ENCODE measurements at regions not wholly inside any gene's neighbourhood (a gene's known extent, or its start where the extent isn't known, plus 50 kb on each side); places are given as distances from the start of the nearest gene placed in this dataset.

- no peaks in the 10 kb centered on the region for H3K9me2 ChIP-seq (ENCODE audit: insufficient read depth)
- no peaks in the 10 kb centered on the region for H3K4me1 ChIP-seq (ENCODE audit: insufficient read depth)
- no peaks in the 10 kb centered on the region for H3K79me2 ChIP-seq (ENCODE audit: insufficient read depth)
- no peak overlapping the region for H3K9ac ChIP-seq
- no peak for DNase-seq
- H3F3A ChIP-seq (ENCODE audit: insufficient read depth), result no peaks in the 10 kb centered on the region
- no peak overlapping the region for H3K27ac ChIP-seq
- no peak overlapping the region for H2AFZ ChIP-seq
- 73 to 78% methylated on average over 1 of the region's 1 CpG for WGBS, 2 experiments (ENCODE audit: low coverage in 1 of 2, low lambda C conversion rate in 2 of 2, missing lambda C conversion rate in 2 of 2)
- no peak overlapping the region for H3K4me3 ChIP-seq
- no peaks in the 10 kb centered on the region for H3K36me3 ChIP-seq (ENCODE audit: low read depth)
- no peak overlapping the region for H3K4me2 ChIP-seq (ENCODE audit: unreplicated experiment)
- no peaks in the 10 kb centered on the region for H3K9me3 ChIP-seq (ENCODE audit: low read depth)
- TF ChIP-seq EZH2phosphoT487 (IDR thresholded peaks at IDR 0.05; ENCODE audit: insufficient read depth, low read depth) (no peak), EZH2 (IDR thresholded peaks at IDR 0.05; ENCODE audit: insufficient read depth, poor library complexity, severe bottlenecking) (no peak)
- H4K20me1 ChIP-seq (ENCODE audit: insufficient read depth), result no peaks in the 10 kb centered on the region
- in situ Hi-C loops (cut with MboI), result no loop called here
- H3K27me3 ChIP-seq (replicated peaks; ENCODE audit: insufficient read depth), result no peaks in the 10 kb centered on the region
Observed at GRCh38 chr5:60131504-60131903, 238.0 kb upstream of the PDE4D start.

- Histone ChIP-seq H3K27ac (no peak overlapping the region), H3F3A (ENCODE audit: insufficient read depth) (no peaks in the 10 kb centered on the region), H3K4me3 (no peak overlapping the region), H4K20me1 (ENCODE audit: insufficient read depth) (no peaks in the 10 kb centered on the region), H3K9me2 (ENCODE audit: insufficient read depth) (no peaks in the 10 kb centered on the region), H3K4me1 (ENCODE audit: insufficient read depth) (no peaks in the 10 kb centered on the region), H3K9ac (no peak overlapping the region), H3K4me2 (ENCODE audit: unreplicated experiment) (no peak overlapping the region), H3K27me3 (replicated peaks; ENCODE audit: insufficient read depth) (no peaks in the 10 kb centered on the region), H3K79me2 (ENCODE audit: insufficient read depth) (no peaks in the 10 kb centered on the region), H3K36me3 (ENCODE audit: low read depth) (no peaks in the 10 kb centered on the region), H2AFZ (no peak overlapping the region), H3K9me3 (ENCODE audit: low read depth) (no peaks in the 10 kb centered on the region)
- TF ChIP-seq EZH2phosphoT487 (IDR thresholded peaks at IDR 0.05; ENCODE audit: insufficient read depth, low read depth) (no peak), EZH2 (IDR thresholded peaks at IDR 0.05; ENCODE audit: insufficient read depth, poor library complexity, severe bottlenecking) (no peak)
- in situ Hi-C loops (cut with MboI), result no loop called here
- no peak for DNase-seq
- 8 to 14% methylated on average over 2 of the region's 2 CpGs for WGBS, 2 experiments (ENCODE audit: low coverage in 1 of 2, low lambda C conversion rate in 2 of 2, missing lambda C conversion rate in 2 of 2)
Observed at GRCh38 chr5:60125636-60126035, 232.1 kb upstream of the PDE4D start.

GRCh38 chr5:60102961-60103693 lies 209.6 kb upstream of the PDE4D start:
- no peaks in the 10 kb centered on the region for H3K79me2 ChIP-seq (ENCODE audit: insufficient read depth)
- TF ChIP-seq EZH2phosphoT487 (IDR thresholded peaks at IDR 0.05; ENCODE audit: insufficient read depth, low read depth) (no peak), EZH2 (IDR thresholded peaks at IDR 0.05; ENCODE audit: insufficient read depth, poor library complexity, severe bottlenecking) (no peak)
- no peak overlapping the region for H3K4me3 ChIP-seq
- in situ Hi-C loops (cut with MboI), result no loop called here
- DNase-seq, result peak; percentile 31
- no peaks in the 10 kb centered on the region; the same call in 1 of the 2 replicates for H3K27me3 ChIP-seq (replicated peaks; ENCODE audit: insufficient read depth)
- no peaks in the 10 kb centered on the region for H4K20me1 ChIP-seq (ENCODE audit: insufficient read depth)
- H3K4me1 ChIP-seq (ENCODE audit: insufficient read depth), result no peaks in the 10 kb centered on the region
- 6 to 7% methylated on average over 4 of the region's 4 CpGs for WGBS, 2 experiments (ENCODE audit: low coverage in 1 of 2, low lambda C conversion rate in 2 of 2, missing lambda C conversion rate in 2 of 2)
- no peaks in the 10 kb centered on the region for H3K36me3 ChIP-seq (ENCODE audit: low read depth)
- H3K9ac ChIP-seq, result no peak overlapping the region
- no peaks in the 10 kb centered on the region for H3K9me2 ChIP-seq (ENCODE audit: insufficient read depth)
- H2AFZ ChIP-seq, result no peak overlapping the region
- H3K27ac ChIP-seq, result no peak overlapping the region
- no peaks in the 10 kb centered on the region for H3K9me3 ChIP-seq (ENCODE audit: low read depth)
- no peaks in the 10 kb centered on the region for H3F3A ChIP-seq (ENCODE audit: insufficient read depth)
- H3K4me2 ChIP-seq (ENCODE audit: unreplicated experiment), result no peak overlapping the region

GRCh38 chr5:60101573-60101972 lies 208.0 kb upstream of the PDE4D start:
- Histone ChIP-seq H3K9me3 (ENCODE audit: low read depth) (no peaks in the 10 kb centered on the region), H3K36me3 (ENCODE audit: low read depth) (no peaks in the 10 kb centered on the region), H3K79me2 (ENCODE audit: insufficient read depth) (no peaks in the 10 kb centered on the region), H3K4me2 (ENCODE audit: unreplicated experiment) (no peak overlapping the region), H3F3A (ENCODE audit: insufficient read depth) (no peaks in the 10 kb centered on the region), H4K20me1 (ENCODE audit: insufficient read depth) (no peaks in the 10 kb centered on the region), H2AFZ (no peak overlapping the region), H3K9me2 (ENCODE audit: insufficient read depth) (no peaks in the 10 kb centered on the region), H3K4me1 (ENCODE audit: insufficient read depth) (no peaks in the 10 kb centered on the region), H3K9ac (no peak overlapping the region), H3K27me3 (replicated peaks; ENCODE audit: insufficient read depth) (no peaks in the 10 kb centered on the region; the same call in 1 of the 2 replicates), H3K27ac (no peak overlapping the region), H3K4me3 (no peak overlapping the region)
- TF ChIP-seq EZH2 (IDR thresholded peaks at IDR 0.05; ENCODE audit: insufficient read depth, poor library complexity, severe bottlenecking) (no peak), EZH2phosphoT487 (IDR thresholded peaks at IDR 0.05; ENCODE audit: insufficient read depth, low read depth) (no peak)
- in situ Hi-C loops (cut with MboI), result no loop called here
- DNase-seq, result no peak
- 7 to 8% methylated on average over 1 of the region's 1 CpG for WGBS, 2 experiments (ENCODE audit: low coverage in 1 of 2, low lambda C conversion rate in 2 of 2, missing lambda C conversion rate in 2 of 2)

All from GM23248 (cell line).